GM21576 (cell line): ENCODE measurements at regions not wholly inside any gene's neighbourhood (a gene's known extent, or its start where the extent isn't known, plus 50 kb on each side); places are given as distances from the start of the nearest gene placed in this dataset.

Source experiments
- ATAC-seq: cut with Tn5 transposase; IDR thresholded peaks from one replicate; pipeline ENCODE4 v1.9.1; 2021; ENCODE audit warnings: mild to moderate bottlenecking, moderate library complexity; ENCODE audit not compliant: unreplicated experiment

- ATAC-seq: no peak
These were observed 60.1 kb upstream of the PDE7B start for GRCh38 chr6:135791441-135791840.

DNA sequence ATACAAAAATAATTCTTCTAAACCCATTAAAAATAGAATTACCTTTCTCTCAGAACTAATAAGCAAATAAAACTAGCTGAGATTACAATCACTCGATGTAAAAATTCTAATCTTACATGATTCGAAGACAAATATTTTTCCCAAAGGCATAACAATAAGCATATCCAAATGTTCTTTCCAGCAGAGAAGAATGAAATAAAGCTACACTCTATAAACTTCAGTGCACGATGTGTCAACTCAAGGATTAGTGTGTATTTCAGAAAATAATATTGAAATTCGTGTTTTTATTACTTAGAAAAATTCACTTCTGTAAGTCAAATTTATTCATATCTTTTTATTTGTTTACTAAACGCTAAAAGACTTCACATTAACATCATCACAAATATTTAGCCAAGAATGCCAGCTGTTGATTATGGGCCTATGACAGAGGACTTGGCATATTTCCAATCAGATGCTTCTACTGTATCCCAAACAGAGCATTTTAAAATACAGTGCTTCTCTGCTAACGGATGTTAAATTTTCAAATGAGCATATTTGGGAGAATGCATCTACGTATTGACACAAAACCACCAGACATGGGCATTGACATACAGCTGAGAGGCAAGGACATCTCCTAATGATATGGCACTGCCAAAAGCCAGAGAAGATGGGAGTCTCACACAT is 54.7 kb upstream of the PDE7B start:
- no peak for ATAC-seq

GRCh38 chr6:135797361-135797760 is 54.1 kb upstream of the PDE7B start:
- ATAC-seq: no peak

GRCh38 chr6:135798751-135799515 is 52.6 kb upstream of the PDE7B start:
- no peak for ATAC-seq
